Ishikawa (cell line): ENCODE measurements at regions not wholly inside any gene's neighbourhood (a gene's known extent, or its start where the extent isn't known, plus 50 kb on each side); places are given as distances from the start of the nearest gene placed in this dataset.

Experiments
- CEBPB ChIP-seq: IDR thresholded peaks from 2 replicates; pipeline ENCODE4 v1.6.1; 2012
- CREB1 ChIP-seq: IDR thresholded peaks from 2 replicates; pipeline ENCODE4 v1.6.1; 2012; ENCODE audit warnings: low read depth
- EGR1 ChIP-seq: IDR thresholded peaks from 2 replicates; pipeline ENCODE4 v1.6.1; 2012
- EP300 ChIP-seq: IDR thresholded peaks from 2 replicates; pipeline ENCODE4 v1.6.1; 2012; ENCODE audit warnings: borderline replicate concordance
- FOXM1 ChIP-seq: IDR thresholded peaks from 2 replicates; pipeline ENCODE4 v1.6.1; 2012; ENCODE audit warnings: low read depth, borderline replicate concordance
- NFIC ChIP-seq: IDR thresholded peaks from 2 replicates; pipeline ENCODE4 v1.6.1; 2012
- RAD21 ChIP-seq: IDR thresholded peaks from 2 replicates; pipeline ENCODE4 v1.6.1; 2012; ENCODE audit warnings: low read depth
- TAF1 ChIP-seq: IDR thresholded peaks from 2 replicates; pipeline ENCODE4 v1.6.1; 2012; ENCODE audit warnings: low read depth, mild to moderate bottlenecking
- TCF12 ChIP-seq: IDR thresholded peaks from 2 replicates; pipeline ENCODE4 v1.6.1; 2012; ENCODE audit warnings: low read depth
- TEAD4 ChIP-seq: IDR thresholded peaks from 2 replicates; pipeline ENCODE4 v1.6.1; 2012
- YY1 ChIP-seq: IDR thresholded peaks from 2 replicates; pipeline ENCODE4 v1.6.1; 2012; ENCODE audit warnings: low read depth
- ZBTB7A ChIP-seq: IDR thresholded peaks from 2 replicates; pipeline ENCODE4 v1.6.1; 2012; ENCODE audit warnings: low read depth
- TF ChIP-seq, protein P1 (sequence below): IDR thresholded peaks from 2 replicates; pipeline ENCODE4 v1.6.1; 2012
- TF ChIP-seq, protein P2 (sequence below): IDR thresholded peaks from 2 replicates; pipeline ENCODE4 v1.6.1; 2012; ENCODE audit warnings: low read depth, mild to moderate bottlenecking
- TF ChIP-seq, protein P3 (sequence below): IDR thresholded peaks from 2 replicates; pipeline ENCODE4 v1.6.1; 2012

GRCh38 chr5:89173528-89173927, 290.5 kb upstream of the MEF2C start:
- TF ChIP-seq, protein P1, sequence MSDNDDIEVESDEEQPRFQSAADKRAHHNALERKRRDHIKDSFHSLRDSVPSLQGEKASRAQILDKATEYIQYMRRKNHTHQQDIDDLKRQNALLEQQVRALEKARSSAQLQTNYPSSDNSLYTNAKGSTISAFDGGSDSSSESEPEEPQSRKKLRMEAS = no peak
- no peak for TF ChIP-seq ZBTB7A
- TF ChIP-seq, protein P2, sequence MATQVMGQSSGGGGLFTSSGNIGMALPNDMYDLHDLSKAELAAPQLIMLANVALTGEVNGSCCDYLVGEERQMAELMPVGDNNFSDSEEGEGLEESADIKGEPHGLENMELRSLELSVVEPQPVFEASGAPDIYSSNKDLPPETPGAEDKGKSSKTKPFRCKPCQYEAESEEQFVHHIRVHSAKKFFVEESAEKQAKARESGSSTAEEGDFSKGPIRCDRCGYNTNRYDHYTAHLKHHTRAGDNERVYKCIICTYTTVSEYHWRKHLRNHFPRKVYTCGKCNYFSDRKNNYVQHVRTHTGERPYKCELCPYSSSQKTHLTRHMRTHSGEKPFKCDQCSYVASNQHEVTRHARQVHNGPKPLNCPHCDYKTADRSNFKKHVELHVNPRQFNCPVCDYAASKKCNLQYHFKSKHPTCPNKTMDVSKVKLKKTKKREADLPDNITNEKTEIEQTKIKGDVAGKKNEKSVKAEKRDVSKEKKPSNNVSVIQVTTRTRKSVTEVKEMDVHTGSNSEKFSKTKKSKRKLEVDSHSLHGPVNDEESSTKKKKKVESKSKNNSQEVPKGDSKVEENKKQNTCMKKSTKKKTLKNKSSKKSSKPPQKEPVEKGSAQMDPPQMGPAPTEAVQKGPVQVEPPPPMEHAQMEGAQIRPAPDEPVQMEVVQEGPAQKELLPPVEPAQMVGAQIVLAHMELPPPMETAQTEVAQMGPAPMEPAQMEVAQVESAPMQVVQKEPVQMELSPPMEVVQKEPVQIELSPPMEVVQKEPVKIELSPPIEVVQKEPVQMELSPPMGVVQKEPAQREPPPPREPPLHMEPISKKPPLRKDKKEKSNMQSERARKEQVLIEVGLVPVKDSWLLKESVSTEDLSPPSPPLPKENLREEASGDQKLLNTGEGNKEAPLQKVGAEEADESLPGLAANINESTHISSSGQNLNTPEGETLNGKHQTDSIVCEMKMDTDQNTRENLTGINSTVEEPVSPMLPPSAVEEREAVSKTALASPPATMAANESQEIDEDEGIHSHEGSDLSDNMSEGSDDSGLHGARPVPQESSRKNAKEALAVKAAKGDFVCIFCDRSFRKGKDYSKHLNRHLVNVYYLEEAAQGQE = no peak
- TF ChIP-seq FOXM1 = no peak
- no peak for TF ChIP-seq YY1
- no peak for TF ChIP-seq TAF1
- no peak for TF ChIP-seq NFIC
- TF ChIP-seq TEAD4 = no peak
- no peak for TF ChIP-seq CREB1
- no peak for TF ChIP-seq CEBPB
- TF ChIP-seq TCF12 = no peak
- no peak for TF ChIP-seq EGR1
- TF ChIP-seq EP300 = no peak
- TF ChIP-seq, protein P3, sequence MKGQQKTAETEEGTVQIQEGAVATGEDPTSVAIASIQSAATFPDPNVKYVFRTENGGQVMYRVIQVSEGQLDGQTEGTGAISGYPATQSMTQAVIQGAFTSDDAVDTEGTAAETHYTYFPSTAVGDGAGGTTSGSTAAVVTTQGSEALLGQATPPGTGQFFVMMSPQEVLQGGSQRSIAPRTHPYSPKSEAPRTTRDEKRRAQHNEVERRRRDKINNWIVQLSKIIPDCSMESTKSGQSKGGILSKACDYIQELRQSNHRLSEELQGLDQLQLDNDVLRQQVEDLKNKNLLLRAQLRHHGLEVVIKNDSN = no peak
- TF ChIP-seq RAD21 = no peak

DNA sequence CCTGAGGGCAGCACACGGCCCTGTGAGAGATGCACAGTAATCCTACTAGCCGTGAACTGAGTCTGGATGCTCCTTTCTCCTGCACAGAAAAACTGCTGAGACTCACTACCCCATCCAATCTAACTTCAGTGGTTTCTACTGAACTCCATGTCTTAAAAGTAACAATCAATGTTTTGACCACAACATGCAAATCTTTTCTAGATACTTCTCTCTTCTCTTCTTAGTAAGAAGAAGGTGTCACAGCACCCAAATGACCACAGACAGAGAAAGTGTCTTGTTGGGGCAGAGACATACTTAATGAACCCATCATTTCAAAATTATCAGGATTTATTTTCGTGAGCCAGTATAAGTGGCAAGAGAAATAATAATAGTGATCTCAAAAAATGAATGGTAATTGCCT, 285.8 kb upstream of the MEF2C start:
- TF ChIP-seq CEBPB = no peak
- TF ChIP-seq ZBTB7A = no peak
- no peak for TF ChIP-seq TCF12
- TF ChIP-seq, protein P1 = no peak
- TF ChIP-seq EGR1 = no peak
- TF ChIP-seq CREB1 = no peak
- TF ChIP-seq FOXM1 = no peak
- TF ChIP-seq NFIC = no peak
- TF ChIP-seq YY1 = no peak
- TF ChIP-seq, protein P3 = no peak
- TF ChIP-seq, protein P2 = no peak
- TF ChIP-seq TEAD4 = no peak
- no peak for TF ChIP-seq RAD21
- no peak for TF ChIP-seq EP300
- no peak for TF ChIP-seq TAF1

- TF ChIP-seq YY1 = no peak
- TF ChIP-seq NFIC = no peak
- TF ChIP-seq, protein P3 = no peak
- TF ChIP-seq TAF1 = no peak
- TF ChIP-seq, protein P1 = no peak
- no peak for TF ChIP-seq FOXM1
- TF ChIP-seq TEAD4 = no peak
- no peak for TF ChIP-seq EP300
- no peak for TF ChIP-seq CREB1
- TF ChIP-seq TCF12 = no peak
- no peak for TF ChIP-seq EGR1
- TF ChIP-seq ZBTB7A = no peak
- TF ChIP-seq, protein P2 = no peak
- no peak for TF ChIP-seq CEBPB
- no peak for TF ChIP-seq RAD21
Observed at GRCh38 chr5:89156226-89156625, 273.2 kb upstream of the MEF2C start.

DNA sequence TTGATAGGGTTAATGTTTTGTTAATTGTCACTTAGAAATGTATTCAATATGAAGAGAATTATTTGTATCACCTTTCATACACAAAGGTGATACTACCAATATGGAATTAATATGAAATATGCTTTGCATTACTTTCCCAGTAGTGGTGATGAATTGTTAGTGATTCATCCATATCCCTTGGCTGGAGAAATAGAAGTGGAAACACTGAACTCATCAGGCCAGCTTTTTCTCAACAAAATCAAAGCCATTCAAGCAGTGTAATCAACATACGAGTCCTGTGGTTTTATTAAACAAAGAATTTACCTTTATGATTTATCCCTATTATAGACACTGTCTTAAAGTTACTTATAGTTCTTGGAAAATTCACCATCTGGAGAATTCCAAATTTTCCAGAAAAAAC, 264.0 kb upstream of the MEF2C start:
- TF ChIP-seq TEAD4 = no peak
- TF ChIP-seq, protein P3 = no peak
